ENCODE measurements at regions not wholly inside any gene's neighbourhood (a gene's known extent, or its start where the extent isn't known, plus 50 kb on each side); places are given as distances from the start of the nearest gene placed in this dataset.

DNA sequence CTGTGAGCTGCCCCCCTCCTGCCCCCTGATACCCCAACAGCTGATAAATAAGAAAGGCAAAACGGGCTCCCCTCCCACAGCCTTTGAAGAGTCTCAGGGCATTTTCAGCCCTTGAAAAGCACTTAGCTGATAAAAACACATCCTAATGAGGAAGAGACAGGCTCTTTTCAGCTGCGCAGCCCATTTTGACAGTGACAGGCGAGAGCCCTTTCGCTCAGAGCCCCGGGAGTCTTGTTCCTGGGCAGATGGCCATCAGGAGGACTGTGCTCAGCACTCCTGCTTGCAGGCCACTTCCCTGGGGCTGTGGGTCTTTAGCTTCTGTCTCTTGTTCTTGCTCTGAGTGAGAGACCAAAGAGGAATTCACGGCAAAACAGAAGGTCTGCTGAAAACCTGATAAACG lies 757.2 kb downstream of the BRD1 start:
- no peaks in the 10 kb centered on the region for H3K9me2 ChIP-seq (replicated peaks; ENCODE audit: control insufficient read depth, low read length)
- H3F3A ChIP-seq (ENCODE audit: control insufficient read depth, insufficient read depth), result no peaks in the 10 kb centered on the region
- H3K4me3 ChIP-seq (ENCODE audit: low read length), result no peak overlapping the region
- no peaks in the 10 kb centered on the region for H3K36me3 ChIP-seq (ENCODE audit: control insufficient read depth, low read length)
- TF ChIP-seq CTCF (IDR thresholded peaks at IDR 0.05; ENCODE audit: low read depth, low read length, poor library complexity, severe bottlenecking) (no peak), EZH2phosphoT487 (IDR thresholded peaks at IDR 0.05; ENCODE audit: borderline replicate concordance, low read length) (no peak)
- H4K20me1 ChIP-seq (ENCODE audit: control insufficient read depth, insufficient read depth, low read depth, low read length), result no peaks in the 10 kb centered on the region
- no peak overlapping the region for H3K27ac ChIP-seq (ENCODE audit: low read depth, low read length)
- H3K79me2 ChIP-seq (ENCODE audit: control insufficient read depth, low read length), result no peaks in the 10 kb centered on the region
- peaks cover 10% of the 10 kb centered on the region for H3K4me1 ChIP-seq (ENCODE audit: control insufficient read depth, low read length)
- no peak overlapping the region for H3K4me2 ChIP-seq (ENCODE audit: low read length)
- no peaks in the 10 kb centered on the region for H3K27me3 ChIP-seq (ENCODE audit: control insufficient read depth, low read length)
- H3K9me3 ChIP-seq (ENCODE audit: control insufficient read depth, insufficient read depth, low read length), result no peaks in the 10 kb centered on the region

- no peaks in the 10 kb centered on the region for H3K9me2 ChIP-seq (replicated peaks; ENCODE audit: control insufficient read depth, low read length)
- TF ChIP-seq CTCF (IDR thresholded peaks at IDR 0.05; ENCODE audit: low read depth, low read length, poor library complexity, severe bottlenecking) (no peak), EZH2phosphoT487 (IDR thresholded peaks at IDR 0.05; ENCODE audit: borderline replicate concordance, low read length) (no peak)
- peak overlapping the region; percentile 26 for H3K4me2 ChIP-seq (ENCODE audit: low read length)
- no peaks in the 10 kb centered on the region for H3K79me2 ChIP-seq (ENCODE audit: control insufficient read depth, low read length)
- H3K27ac ChIP-seq (ENCODE audit: low read depth, low read length), result no peak overlapping the region
- H4K20me1 ChIP-seq (ENCODE audit: control insufficient read depth, insufficient read depth, low read depth, low read length), result no peaks in the 10 kb centered on the region
- H3K36me3 ChIP-seq (ENCODE audit: control insufficient read depth, low read length), result no peaks in the 10 kb centered on the region
- H3K27me3 ChIP-seq (ENCODE audit: control insufficient read depth, low read length), result peaks cover 4% of the 10 kb centered on the region; the same call in 1 of the 2 replicates
- H3K4me3 ChIP-seq (ENCODE audit: low read length), result no peak overlapping the region
- H3K9me3 ChIP-seq (ENCODE audit: control insufficient read depth, insufficient read depth, low read length), result no peaks in the 10 kb centered on the region
- H3K4me1 ChIP-seq (ENCODE audit: control insufficient read depth, low read length), result peaks cover 10% of the 10 kb centered on the region
- H3F3A ChIP-seq (ENCODE audit: control insufficient read depth, insufficient read depth), result no peaks in the 10 kb centered on the region
Measured at GRCh38 chr22:49068861-49069500, 758.7 kb downstream of the BRD1 start.

- Histone ChIP-seq H3K27ac (ENCODE audit: low read depth, low read length) (no peak overlapping the region), H3K9me3 (ENCODE audit: control insufficient read depth, insufficient read depth, low read length) (no peaks in the 10 kb centered on the region), H3K9me2 (replicated peaks; ENCODE audit: control insufficient read depth, low read length) (no peaks in the 10 kb centered on the region), H4K20me1 (ENCODE audit: control insufficient read depth, insufficient read depth, low read depth, low read length) (no peaks in the 10 kb centered on the region), H3K4me3 (ENCODE audit: low read length) (no peak overlapping the region), H3K79me2 (ENCODE audit: control insufficient read depth, low read length) (no peaks in the 10 kb centered on the region), H3K27me3 (ENCODE audit: control insufficient read depth, low read length) (peaks cover 4% of the 10 kb centered on the region; the same call in 1 of the 2 replicates), H3K4me2 (ENCODE audit: low read length) (no peak overlapping the region), H3F3A (ENCODE audit: control insufficient read depth, insufficient read depth) (no peaks in the 10 kb centered on the region), H3K4me1 (ENCODE audit: control insufficient read depth, low read length) (peaks cover 10% of the 10 kb centered on the region), H3K36me3 (ENCODE audit: control insufficient read depth, low read length) (no peaks in the 10 kb centered on the region)
- no peak for TF ChIP-seq EZH2phosphoT487 (IDR thresholded peaks at IDR 0.05; ENCODE audit: borderline replicate concordance, low read length)
- TF ChIP-seq CTCF (IDR thresholded peaks at IDR 0.05; ENCODE audit: low read depth, low read length, poor library complexity, severe bottlenecking), result no peak
Measured at GRCh38 chr22:49067504-49067903, 760.2 kb downstream of the BRD1 start.
